Type B pancreatic cell (in vitro differentiated cells): ENCODE measurements at regions not wholly inside any gene's neighbourhood (a gene's known extent, or its start where the extent isn't known, plus 50 kb on each side); places are given as distances from the start of the nearest gene placed in this dataset.

Source experiments
- DNase-seq: peaks from one replicate; pipeline ENCODE4 v3.0.0; 2021; ENCODE audit warnings: mixed read lengths; ENCODE audit not compliant: unreplicated experiment; ENCODE audit errors: extremely low spot score
- H3K27ac Mint-ChIP-seq: 2 replicates; pipeline ENCODE4 v1.8.0; 2021; ENCODE audit warnings: mild to moderate bottlenecking, mixed read lengths
- H3K27me3 Mint-ChIP-seq: 2 replicates; pipeline ENCODE4 v1.8.0; 2021; ENCODE audit warnings: mixed read lengths
- H3K36me3 Mint-ChIP-seq: 2 replicates; pipeline ENCODE4 v1.8.0; 2021; ENCODE audit warnings: mixed read lengths
- H3K4me1 Mint-ChIP-seq: one replicate; pipeline ENCODE4 v1.8.0; 2021; ENCODE audit warnings: mixed read lengths; ENCODE audit not compliant: unreplicated experiment
- H3K4me3 Mint-ChIP-seq: 2 replicates; pipeline ENCODE4 v1.8.0; 2021; ENCODE audit warnings: mild to moderate bottlenecking, mixed read lengths
- H3K9me3 Mint-ChIP-seq: 2 replicates; pipeline ENCODE4 v1.8.0; 2021; ENCODE audit warnings: mixed read lengths
- TF ChIP-seq, protein P1 (sequence below): fragments of 200-600 bp; sonication (generic); conservative IDR thresholded peaks from 2 replicates; pipeline ENCODE4 v1.5.0; 2021; ENCODE audit warnings: antibody characterized with exemption, mild to moderate bottlenecking

GRCh38 chr16:54783226-54783625 is 147.4 kb upstream of the IRX5 start:
- no peak overlapping the region for H3K27ac Mint-ChIP-seq
- H3K4me1 Mint-ChIP-seq, result peaks cover 5% of the 10 kb centered on the region

DNA sequence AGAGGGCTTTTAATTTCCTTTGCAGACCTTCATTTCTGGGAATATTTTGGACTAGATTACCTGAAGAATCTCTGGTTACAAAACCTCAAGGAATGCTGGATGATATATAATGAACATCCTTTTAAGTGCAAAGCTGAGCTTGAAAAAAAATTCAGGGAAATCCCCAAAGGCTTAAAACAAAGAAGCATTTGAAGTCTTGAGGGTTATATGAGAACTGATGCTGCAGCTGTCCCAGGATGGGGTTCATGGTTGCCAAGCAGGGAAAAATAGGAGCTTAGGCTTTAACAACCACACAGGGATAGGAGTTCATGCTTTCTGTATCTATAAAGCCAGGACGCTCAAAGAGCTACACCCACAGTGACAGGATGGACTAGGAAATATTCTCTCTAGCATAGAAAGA is 150.4 kb upstream of the IRX5 start:
- H3K4me3 Mint-ChIP-seq, result no peak overlapping the region
- TF ChIP-seq, protein P1, sequence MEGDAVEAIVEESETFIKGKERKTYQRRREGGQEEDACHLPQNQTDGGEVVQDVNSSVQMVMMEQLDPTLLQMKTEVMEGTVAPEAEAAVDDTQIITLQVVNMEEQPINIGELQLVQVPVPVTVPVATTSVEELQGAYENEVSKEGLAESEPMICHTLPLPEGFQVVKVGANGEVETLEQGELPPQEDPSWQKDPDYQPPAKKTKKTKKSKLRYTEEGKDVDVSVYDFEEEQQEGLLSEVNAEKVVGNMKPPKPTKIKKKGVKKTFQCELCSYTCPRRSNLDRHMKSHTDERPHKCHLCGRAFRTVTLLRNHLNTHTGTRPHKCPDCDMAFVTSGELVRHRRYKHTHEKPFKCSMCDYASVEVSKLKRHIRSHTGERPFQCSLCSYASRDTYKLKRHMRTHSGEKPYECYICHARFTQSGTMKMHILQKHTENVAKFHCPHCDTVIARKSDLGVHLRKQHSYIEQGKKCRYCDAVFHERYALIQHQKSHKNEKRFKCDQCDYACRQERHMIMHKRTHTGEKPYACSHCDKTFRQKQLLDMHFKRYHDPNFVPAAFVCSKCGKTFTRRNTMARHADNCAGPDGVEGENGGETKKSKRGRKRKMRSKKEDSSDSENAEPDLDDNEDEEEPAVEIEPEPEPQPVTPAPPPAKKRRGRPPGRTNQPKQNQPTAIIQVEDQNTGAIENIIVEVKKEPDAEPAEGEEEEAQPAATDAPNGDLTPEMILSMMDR, result no peak
- H3K27ac Mint-ChIP-seq, result no peak overlapping the region
- H3K4me1 Mint-ChIP-seq, result peaks cover 5% of the 10 kb centered on the region
- peaks cover 3% of the 10 kb centered on the region for H3K27me3 Mint-ChIP-seq
- DNase-seq, result no peak
- H3K9me3 Mint-ChIP-seq, result peaks cover 8% of the 10 kb centered on the region
- H3K36me3 Mint-ChIP-seq, result no peaks in the 10 kb centered on the region

More at GRCh38 chr16:54783226-54783625, 147.4 kb upstream of the IRX5 start:
- no peak overlapping the region for H3K4me3 Mint-ChIP-seq
- no peaks in the 10 kb centered on the region for H3K27me3 Mint-ChIP-seq
- TF ChIP-seq, protein P1, result no peak
- peaks cover 8% of the 10 kb centered on the region for H3K9me3 Mint-ChIP-seq
- no peaks in the 10 kb centered on the region for H3K36me3 Mint-ChIP-seq
- DNase-seq, result no peak

DNA sequence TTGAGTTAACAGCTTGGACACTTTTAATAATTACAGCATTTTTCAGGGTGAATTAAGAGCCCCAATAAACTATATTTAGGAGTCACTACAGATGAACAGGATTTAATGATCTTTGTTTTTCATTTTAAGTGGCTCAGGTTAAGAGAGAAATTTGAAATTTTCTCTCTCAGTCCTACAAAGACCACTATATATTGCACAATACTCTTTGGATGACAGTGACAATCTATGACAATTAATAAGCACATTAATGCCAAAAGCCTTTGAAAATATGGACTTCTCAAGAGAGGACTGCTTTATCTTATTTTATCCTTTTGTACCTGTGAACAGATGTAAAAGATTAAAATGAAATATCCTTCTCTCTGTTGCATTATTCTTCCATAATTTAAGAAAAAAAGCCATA is 151.1 kb upstream of the IRX5 start:
- Mint-ChIP-seq H3K27ac (no peak overlapping the region), H3K36me3 (no peaks in the 10 kb centered on the region), H3K4me3 (no peak overlapping the region), H3K9me3 (peaks cover 8% of the 10 kb centered on the region), H3K27me3 (peaks cover 3% of the 10 kb centered on the region), H3K4me1 (peaks cover 5% of the 10 kb centered on the region)
- TF ChIP-seq, protein P1, result no peak
- no peak for DNase-seq

DNA sequence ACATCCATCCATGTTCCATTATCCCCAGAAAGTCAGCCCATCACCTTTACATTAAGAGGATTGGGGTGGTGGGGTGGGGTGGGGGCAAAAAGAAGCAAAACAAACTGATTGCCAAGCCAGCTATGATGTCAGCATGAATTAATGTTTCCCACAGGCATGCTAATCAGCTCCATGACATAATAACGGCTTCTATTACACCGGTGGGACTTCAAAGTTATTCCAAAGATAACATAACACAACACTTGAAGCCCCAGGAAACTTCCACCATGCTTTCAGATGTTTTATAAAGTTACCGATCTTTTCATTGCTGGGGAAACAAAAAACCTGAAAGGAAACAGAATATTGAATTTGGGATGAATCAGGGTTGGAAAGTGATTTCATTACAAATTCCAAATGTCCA is 155.9 kb upstream of the IRX5 start:
- H3K36me3 Mint-ChIP-seq, result no peaks in the 10 kb centered on the region

GRCh38 chr16:54772400-54772799 is 158.3 kb upstream of the IRX5 start:
- TF ChIP-seq, protein P1, result no peak
- Mint-ChIP-seq H3K9me3 (peaks cover 6% of the 10 kb centered on the region), H3K36me3 (no peaks in the 10 kb centered on the region), H3K4me1 (no peaks in the 10 kb centered on the region), H3K27ac (no peak overlapping the region), H3K4me3 (no peak overlapping the region), H3K27me3 (peaks cover 6% of the 10 kb centered on the region)
- DNase-seq, result no peak

More for the DNA sequence above, 155.9 kb upstream of the IRX5 start:
- no peak overlapping the region for H3K4me3 Mint-ChIP-seq
- DNase-seq, result no peak
- TF ChIP-seq, protein P1, result no peak
- no peaks in the 10 kb centered on the region for H3K4me1 Mint-ChIP-seq
- H3K9me3 Mint-ChIP-seq, result peaks cover 6% of the 10 kb centered on the region
- no peak overlapping the region for H3K27ac Mint-ChIP-seq
- peaks cover 6% of the 10 kb centered on the region for H3K27me3 Mint-ChIP-seq

DNA sequence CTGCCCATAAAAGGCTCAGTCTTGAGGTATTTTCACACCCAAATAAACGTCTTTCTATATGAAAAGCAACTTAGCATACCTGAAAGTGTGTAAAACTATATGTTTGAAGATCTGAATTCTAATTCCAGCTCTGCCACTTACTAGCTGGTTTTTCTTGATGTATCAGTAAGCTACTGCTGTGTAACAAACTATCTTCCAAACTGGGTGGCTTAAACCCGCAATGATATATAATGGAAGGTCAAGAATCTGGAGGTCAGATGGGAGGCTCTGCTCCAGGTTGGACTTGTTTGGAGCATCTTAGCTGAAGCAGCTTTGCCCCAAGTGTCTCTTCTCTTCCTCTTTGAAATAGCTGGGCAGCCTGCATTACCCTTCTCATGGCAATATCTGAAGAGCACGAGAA is 164.3 kb upstream of the IRX5 start:
- Mint-ChIP-seq H3K36me3 (no peaks in the 10 kb centered on the region), H3K4me3 (no peak overlapping the region), H3K27ac (no peak overlapping the region), H3K4me1 (peaks cover 5% of the 10 kb centered on the region), H3K27me3 (peaks cover 4% of the 10 kb centered on the region), H3K9me3 (no peaks in the 10 kb centered on the region)
- TF ChIP-seq, protein P1, result no peak
- DNase-seq, result no peak
